ENCODE measurements at regions not wholly inside any gene's neighbourhood (a gene's known extent, or its start where the extent isn't known, plus 50 kb on each side); places are given as distances from the start of the nearest gene placed in this dataset.

DNA sequence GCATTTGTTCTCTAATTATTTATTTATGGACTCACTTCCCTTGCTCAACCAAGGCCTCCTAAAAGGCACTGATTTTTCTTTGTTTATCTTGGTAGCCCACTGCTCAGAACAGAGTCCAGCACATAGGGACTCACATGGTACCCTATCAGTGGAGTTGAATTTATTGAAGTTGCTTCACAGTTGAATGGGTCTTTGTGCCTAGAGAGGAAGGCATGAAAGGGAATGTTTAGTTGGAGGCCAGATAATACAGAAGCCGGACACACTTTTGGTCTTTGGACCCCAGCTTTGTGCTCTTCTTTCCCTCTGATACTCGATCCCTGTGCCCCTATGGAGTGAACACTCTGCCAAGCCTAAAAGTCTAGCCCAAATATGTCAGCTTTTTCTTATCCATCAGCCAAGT, 429.0 kb downstream of the PRDM2 start:
- no peaks in the 10 kb centered on the region for H3K27me3 ChIP-seq (ENCODE audit: low read length)
- H3K4me3 ChIP-seq (ENCODE audit: insufficient read depth, low read length, poor library complexity, severe bottlenecking), result no peak overlapping the region
- H3K9me3 ChIP-seq (ENCODE audit: insufficient read depth, low read length), result no peaks in the 10 kb centered on the region
- no peak overlapping the region for H3K4me2 ChIP-seq (ENCODE audit: low read depth, low read length, poor library complexity, severe bottlenecking)
- H3K9ac ChIP-seq (ENCODE audit: low read length), result no peak overlapping the region
- H3K9me2 ChIP-seq (replicated peaks; ENCODE audit: insufficient read depth, low read length), result no peaks in the 10 kb centered on the region
- no peak overlapping the region for H3K27ac ChIP-seq (ENCODE audit: low read depth, low read length)
- TF ChIP-seq, protein P1, sequence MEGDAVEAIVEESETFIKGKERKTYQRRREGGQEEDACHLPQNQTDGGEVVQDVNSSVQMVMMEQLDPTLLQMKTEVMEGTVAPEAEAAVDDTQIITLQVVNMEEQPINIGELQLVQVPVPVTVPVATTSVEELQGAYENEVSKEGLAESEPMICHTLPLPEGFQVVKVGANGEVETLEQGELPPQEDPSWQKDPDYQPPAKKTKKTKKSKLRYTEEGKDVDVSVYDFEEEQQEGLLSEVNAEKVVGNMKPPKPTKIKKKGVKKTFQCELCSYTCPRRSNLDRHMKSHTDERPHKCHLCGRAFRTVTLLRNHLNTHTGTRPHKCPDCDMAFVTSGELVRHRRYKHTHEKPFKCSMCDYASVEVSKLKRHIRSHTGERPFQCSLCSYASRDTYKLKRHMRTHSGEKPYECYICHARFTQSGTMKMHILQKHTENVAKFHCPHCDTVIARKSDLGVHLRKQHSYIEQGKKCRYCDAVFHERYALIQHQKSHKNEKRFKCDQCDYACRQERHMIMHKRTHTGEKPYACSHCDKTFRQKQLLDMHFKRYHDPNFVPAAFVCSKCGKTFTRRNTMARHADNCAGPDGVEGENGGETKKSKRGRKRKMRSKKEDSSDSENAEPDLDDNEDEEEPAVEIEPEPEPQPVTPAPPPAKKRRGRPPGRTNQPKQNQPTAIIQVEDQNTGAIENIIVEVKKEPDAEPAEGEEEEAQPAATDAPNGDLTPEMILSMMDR (IDR thresholded peaks at IDR 0.05; ENCODE audit: insufficient read depth, low read length, poor library complexity, severe bottlenecking), result no peak
- TF ChIP-seq EZH2phosphoT487 (conservative IDR thresholded peaks at IDR 0.05; ENCODE audit: low read length), result no peak
- no peak overlapping the region for H2AFZ ChIP-seq (ENCODE audit: low read depth, low read length, severe bottlenecking)
- no peaks in the 10 kb centered on the region for H3K36me3 ChIP-seq (ENCODE audit: low read length)
- H3K79me2 ChIP-seq (ENCODE audit: insufficient read depth, low read length), result no peaks in the 10 kb centered on the region
- no peaks in the 10 kb centered on the region for H3F3A ChIP-seq (ENCODE audit: insufficient read depth)
- no peaks in the 10 kb centered on the region for H4K20me1 ChIP-seq (ENCODE audit: low read depth, low read length)

- Histone ChIP-seq H3K4me2 (ENCODE audit: low read depth, low read length, poor library complexity, severe bottlenecking) (no peak overlapping the region), H3K79me2 (ENCODE audit: insufficient read depth, low read length) (no peaks in the 10 kb centered on the region), H3K9ac (ENCODE audit: low read length) (no peak overlapping the region), H3K9me2 (replicated peaks; ENCODE audit: insufficient read depth, low read length) (no peaks in the 10 kb centered on the region), H2AFZ (ENCODE audit: low read depth, low read length, severe bottlenecking) (no peak overlapping the region), H3K4me3 (ENCODE audit: insufficient read depth, low read length, poor library complexity, severe bottlenecking) (no peak overlapping the region), H3K27ac (ENCODE audit: low read depth, low read length) (no peak overlapping the region), H3F3A (ENCODE audit: insufficient read depth) (no peaks in the 10 kb centered on the region), H4K20me1 (ENCODE audit: low read depth, low read length) (no peaks in the 10 kb centered on the region), H3K9me3 (ENCODE audit: insufficient read depth, low read length) (no peaks in the 10 kb centered on the region), H3K27me3 (ENCODE audit: low read length) (no peaks in the 10 kb centered on the region), H3K36me3 (ENCODE audit: low read length) (no peaks in the 10 kb centered on the region)
- TF ChIP-seq EZH2phosphoT487 (conservative IDR thresholded peaks at IDR 0.05; ENCODE audit: low read length), result no peak
- TF ChIP-seq, protein P1 (IDR thresholded peaks at IDR 0.05; ENCODE audit: insufficient read depth, low read length, poor library complexity, severe bottlenecking), result no peak
These were observed 435.1 kb downstream of the PRDM2 start for GRCh38 chr1:14135070-14135469.

DNA sequence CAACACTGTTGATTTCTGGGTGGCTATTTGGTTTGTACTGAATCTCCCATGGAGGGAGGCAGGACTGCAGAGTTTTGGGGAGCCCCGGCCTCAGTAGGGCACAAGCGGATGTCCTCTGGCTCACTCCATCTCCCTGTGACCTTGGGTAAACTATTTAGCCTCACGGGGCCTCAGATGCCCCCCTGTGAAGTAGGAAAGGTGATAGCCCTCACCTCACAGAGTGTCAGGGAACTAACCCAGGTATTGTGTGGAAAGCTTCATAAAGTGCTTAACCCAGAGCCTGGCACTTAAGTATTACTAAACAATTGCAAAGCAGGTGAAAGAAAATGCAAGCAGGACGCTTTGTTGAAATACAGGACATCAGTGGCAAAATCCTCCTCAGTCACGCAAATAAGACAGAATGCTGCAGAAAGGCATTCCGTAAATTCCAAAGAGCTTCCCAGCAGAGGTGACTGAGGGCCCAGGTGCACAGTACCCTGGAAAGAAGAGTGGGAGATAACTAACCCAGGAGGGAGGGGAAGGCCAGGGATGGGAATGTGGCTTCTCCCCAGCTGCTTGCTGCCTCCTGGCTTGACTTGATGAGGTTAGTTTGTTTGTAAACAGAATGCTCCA, 436.3 kb downstream of the PRDM2 start:
- Histone ChIP-seq H3K9ac (ENCODE audit: low read length) (no peak overlapping the region), H3K27ac (ENCODE audit: low read depth, low read length) (no peak overlapping the region)

More for the DNA sequence above, 436.3 kb downstream of the PRDM2 start:
- no peaks in the 10 kb centered on the region for H4K20me1 ChIP-seq (ENCODE audit: low read depth, low read length)
- H3K79me2 ChIP-seq (ENCODE audit: insufficient read depth, low read length), result no peaks in the 10 kb centered on the region
- no peaks in the 10 kb centered on the region for H3K27me3 ChIP-seq (ENCODE audit: low read length)
- H2AFZ ChIP-seq (ENCODE audit: low read depth, low read length, severe bottlenecking), result no peak overlapping the region
- no peaks in the 10 kb centered on the region for H3K9me2 ChIP-seq (replicated peaks; ENCODE audit: insufficient read depth, low read length)
- no peaks in the 10 kb centered on the region for H3K36me3 ChIP-seq (ENCODE audit: low read length)
- no peak for TF ChIP-seq EZH2phosphoT487 (conservative IDR thresholded peaks at IDR 0.05; ENCODE audit: low read length)
- TF ChIP-seq, protein P1 (IDR thresholded peaks at IDR 0.05; ENCODE audit: insufficient read depth, low read length, poor library complexity, severe bottlenecking), result no peak
- no peak overlapping the region for H3K4me2 ChIP-seq (ENCODE audit: low read depth, low read length, poor library complexity, severe bottlenecking)
- H3K4me3 ChIP-seq (ENCODE audit: insufficient read depth, low read length, poor library complexity, severe bottlenecking), result no peak overlapping the region
- H3K9me3 ChIP-seq (ENCODE audit: insufficient read depth, low read length), result no peaks in the 10 kb centered on the region
- no peaks in the 10 kb centered on the region for H3F3A ChIP-seq (ENCODE audit: insufficient read depth)

All from SU-DHL-6 (cell line).